GM20431 (cell line): ENCODE measurements at regions not wholly inside any gene's neighbourhood (a gene's known extent, or its start where the extent isn't known, plus 50 kb on each side); places are given as distances from the start of the nearest gene placed in this dataset.

Experiments
- in situ Hi-C: fragments of 300-500 bp; cut with MseI, MboI; formaldehyde crosslinking; loops from one replicate; pipeline ENCODE4 v1.15.0; 2020; ENCODE audit warnings: low sequenced_read_pairs; ENCODE audit not compliant: unreplicated experiment

DNA sequence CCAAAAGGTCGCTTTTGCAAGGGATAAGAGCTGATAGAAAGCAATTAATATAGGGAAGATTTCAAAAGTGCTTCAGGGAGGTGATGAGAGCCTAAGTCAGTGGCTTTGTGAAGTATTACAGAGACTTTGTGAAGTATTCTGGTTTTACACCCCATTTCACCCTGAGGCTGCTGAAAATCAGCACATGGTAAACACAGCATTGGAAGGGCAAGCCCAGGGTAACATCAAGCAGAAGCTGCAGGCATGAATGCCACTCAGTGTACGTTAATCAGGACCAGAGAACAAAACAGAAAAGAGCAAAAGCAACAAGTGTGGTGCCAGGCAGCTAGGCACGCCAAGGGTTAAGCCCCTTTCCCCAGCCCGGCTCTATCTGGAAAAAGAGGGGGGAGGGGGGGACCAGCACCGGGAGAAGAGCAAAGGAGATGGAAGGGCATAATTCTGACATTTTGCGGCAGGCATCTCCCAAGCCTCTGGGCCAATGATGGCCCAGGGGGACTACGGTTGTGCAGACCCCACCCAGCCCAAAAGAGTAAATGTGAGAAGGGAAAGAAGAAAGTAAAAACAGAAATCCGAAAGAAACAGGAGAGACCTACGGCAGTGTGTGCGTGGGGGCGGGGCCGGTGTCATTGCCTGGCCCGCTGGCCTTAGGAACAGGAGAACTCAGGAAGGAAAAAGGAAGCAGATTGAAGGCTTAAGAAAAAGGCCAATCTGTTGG lies 58.9 kb downstream of the DHRS2 start:
- in situ Hi-C loops: no loop called here

DNA sequence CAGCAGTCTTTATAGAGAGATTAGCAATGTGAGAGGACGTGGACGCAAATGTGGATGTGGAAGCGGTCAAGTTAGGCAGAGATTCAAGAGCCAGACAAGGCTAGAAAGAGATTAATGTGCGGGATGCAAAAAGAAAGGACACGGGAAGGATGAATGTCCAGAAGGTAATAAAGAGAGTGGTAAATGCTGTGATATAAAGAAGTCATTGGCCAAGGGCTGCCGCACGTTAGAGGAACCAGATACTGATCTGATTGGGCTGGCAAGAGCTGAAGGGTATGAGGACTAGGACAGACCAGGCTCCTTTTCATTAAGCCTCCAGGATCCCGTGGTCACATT lies 59.5 kb downstream of the DHRS2 start:
- in situ Hi-C loops: no loop called here

DNA sequence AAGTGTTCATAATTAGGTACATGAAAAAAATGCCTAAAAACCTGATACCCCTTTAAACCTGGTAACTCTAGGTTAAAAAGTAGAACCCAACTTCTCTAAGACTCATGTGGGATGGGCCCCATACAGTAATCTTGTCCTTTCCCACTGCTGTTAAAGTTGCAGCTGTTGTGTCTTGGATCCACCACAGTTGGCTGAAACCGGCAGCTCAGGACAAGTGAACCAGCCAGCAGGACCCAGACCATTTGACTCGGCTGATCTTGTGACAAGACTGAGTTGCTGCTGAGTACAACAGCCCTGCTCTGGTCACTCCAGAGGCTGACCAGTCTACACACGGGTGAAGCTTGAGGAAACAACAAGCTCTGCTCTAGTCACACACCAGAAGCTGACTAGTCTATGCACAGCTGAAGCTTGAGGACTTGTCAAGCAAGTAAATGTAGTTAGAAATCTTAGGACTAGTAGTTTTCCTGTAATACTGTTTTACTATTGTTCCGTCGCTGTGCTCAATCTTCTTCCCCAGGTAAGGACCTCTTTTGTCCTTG lies 60.6 kb downstream of the DHRS2 start:
- in situ Hi-C loops: no loop called here

DNA sequence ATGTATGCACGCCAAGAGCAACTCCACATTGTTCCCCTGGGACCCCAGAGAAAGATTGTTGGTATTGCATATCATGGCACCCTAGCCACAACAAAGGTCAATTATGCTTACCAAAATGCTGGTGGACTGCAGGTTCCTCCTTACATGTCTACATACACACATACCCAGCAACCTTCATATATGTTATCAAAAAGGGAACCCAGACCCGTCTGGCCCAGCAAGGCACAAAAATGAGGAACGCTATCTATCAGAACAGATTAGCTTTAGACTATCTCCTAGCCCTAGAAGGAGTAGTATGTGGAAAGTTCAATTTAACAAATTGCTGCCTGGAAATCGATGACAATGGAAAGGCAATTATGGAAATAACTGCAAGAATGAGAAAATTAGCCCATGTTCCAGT lies 61.5 kb downstream of the DHRS2 start:
- in situ Hi-C loops: no loop called here

DNA sequence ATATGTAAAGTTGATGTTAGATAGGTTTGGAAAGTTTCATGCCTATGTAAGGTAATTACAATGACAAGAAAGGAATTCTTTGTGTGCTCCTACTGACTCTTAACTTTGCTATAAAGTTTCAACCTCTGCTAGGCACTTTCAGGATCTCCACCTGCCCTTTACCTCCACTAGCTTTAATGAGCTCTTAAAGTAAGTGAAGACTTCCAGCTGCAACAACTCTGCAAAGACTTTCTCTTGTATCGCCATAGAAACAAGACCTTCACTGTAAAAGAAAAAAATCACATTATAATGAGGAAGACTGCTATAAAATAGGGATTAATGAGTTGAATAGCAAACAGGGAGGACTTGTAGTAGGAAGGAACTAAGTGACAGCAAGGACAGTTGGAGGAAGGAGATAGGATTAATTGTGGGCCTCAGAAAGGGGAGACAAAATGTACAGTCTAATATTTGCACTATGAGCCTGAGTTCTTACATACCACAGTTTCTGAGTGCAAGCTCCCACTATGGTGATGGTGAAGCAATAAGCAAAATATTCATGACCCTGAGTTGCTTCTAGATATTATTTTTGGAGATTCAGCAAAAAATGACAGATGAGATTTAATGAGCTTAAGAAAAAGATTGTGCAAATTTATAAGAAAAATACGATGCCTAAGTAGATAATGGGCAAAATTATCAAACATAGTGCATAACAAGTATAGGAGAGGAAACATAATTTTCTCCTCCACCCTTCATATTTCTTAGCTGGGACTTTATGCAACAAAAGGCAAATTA lies 66.7 kb downstream of the DHRS2 start:
- in situ Hi-C loops: no loop called here

DNA sequence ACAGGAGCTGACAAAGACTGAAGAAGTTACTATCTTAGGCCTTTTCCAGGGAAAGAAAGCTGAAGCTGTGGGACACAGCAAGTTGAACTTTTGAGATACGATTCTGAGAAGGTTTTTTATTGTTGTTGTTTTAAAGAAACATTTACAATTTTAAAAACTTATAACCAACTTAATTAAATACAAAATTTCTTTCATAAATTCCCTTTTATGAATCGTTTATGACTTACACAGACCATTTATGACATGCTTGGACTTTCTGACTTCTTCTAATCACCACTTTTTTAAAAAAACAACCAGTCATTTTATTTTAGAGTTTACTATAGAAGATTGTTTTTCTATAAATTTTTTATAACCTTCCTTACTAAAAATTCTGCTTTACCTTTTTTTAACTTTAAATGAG lies 68.7 kb downstream of the DHRS2 start:
- in situ Hi-C loops: no loop called here

DNA sequence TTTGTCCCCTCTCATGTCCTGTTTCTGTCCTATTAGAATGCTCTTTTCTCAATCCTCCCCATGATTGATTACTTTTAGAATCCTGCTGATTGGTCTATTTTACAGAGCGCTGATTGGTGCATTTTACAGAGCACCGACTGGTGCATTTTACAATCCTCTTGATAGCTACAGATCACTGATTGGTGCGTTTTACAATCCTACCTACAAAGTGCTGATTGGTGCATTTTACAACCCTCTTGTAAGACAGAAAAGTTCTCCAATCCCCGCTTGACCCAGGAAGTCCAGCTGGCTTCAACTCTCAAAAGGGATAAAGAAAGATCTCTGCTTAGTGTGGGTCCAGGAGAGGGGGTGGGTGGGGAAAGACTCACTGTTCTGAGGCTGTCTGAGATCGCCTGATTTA lies 71.3 kb downstream of the DHRS2 start:
- in situ Hi-C loops: no loop called here

DNA sequence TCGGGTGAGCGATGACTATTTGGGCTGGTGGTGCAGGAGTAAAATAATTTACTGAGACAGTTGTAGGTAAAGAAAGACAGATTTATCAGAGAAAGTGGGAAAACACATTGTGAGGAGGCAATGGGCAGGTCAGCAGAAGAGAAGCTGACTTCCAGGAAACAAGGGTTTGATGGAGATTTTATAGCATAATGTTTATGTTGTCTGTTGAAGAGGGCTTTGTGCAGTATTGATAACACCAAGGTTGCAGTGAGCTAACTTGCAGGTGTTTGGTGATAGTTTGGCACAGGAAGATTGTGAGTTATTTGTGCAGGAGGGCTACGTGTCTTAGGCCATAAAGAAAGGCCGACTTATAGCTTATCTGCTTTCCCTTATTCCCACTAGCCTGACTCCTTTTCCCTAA lies 72.2 kb downstream of the DHRS2 start:
- in situ Hi-C loops: no loop called here

DNA sequence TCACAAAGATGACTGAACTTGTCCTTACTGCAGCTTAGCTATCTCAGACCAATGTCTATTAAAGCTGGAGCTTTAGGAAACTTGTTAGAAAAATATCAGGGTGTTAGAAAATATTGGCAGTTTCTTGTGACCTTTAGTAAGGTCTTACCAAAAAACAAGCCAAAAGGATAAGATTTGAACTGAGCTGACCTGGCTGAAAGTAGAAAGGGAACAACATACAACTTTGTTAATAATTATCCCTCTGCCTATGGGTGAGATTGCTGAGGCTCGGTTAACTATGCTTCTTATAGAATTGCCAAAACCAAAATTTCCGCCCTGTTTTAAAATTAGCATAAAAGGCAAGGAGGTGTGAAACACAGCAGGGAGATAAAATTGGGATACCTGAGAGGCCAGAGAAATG lies 73.8 kb downstream of the DHRS2 start:
- in situ Hi-C loops: no loop called here

DNA sequence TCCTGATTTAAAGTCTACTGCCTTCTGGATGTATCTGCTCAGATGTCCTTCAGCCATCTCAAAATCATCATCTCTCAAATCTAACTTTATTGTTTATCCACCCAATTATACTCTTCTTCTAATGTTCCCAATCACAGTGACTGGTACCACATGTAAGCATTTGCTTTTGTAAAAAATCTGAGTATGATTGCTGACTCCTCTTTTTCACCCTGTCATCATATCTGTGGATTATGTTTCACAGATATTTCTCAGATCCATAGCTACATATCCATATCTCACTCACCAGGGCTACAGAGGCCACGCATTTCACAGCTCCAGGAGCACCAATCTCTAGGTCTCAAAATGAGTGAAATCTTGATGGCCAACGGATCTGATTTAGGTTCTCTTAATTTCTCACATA lies 76.1 kb downstream of the DHRS2 start:
- in situ Hi-C loops: no loop called here

DNA sequence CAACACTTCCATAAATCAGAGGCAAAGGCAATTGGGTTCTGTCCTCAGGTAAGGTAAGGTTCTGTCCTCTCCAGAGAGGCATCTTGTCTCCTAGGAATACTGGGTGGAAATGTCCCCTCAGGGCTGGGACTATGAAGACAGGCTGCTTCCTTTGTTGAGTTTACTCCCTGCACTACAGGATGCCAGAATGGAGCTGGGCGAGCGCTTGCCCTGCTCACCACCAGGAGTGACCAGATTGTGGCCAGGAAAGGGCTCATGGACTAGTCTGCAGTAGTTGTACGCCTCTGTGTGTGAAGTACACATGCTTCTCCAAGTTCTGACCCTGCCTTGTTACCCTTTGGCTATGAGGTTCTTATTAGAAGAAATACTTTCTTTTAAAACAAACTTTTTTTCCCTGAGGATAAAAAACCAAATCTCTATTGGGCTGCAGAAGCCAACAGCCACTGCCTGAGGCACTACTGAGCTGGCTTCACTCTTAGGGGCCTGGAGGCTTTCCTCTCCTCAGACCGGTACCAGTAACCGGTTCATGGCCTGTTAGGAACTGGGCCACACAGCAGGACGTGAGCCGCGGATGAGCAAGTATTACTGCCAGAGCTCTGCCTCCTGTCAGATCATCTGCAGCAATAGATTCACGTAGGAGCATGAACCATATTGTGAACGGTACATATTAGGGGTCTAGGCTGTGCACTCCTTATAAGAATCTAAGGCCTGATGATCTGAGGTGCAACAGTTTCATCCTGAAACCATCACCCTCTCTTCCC lies 83.2 kb downstream of the DHRS2 start:
- in situ Hi-C loops: no loop called here

DNA sequence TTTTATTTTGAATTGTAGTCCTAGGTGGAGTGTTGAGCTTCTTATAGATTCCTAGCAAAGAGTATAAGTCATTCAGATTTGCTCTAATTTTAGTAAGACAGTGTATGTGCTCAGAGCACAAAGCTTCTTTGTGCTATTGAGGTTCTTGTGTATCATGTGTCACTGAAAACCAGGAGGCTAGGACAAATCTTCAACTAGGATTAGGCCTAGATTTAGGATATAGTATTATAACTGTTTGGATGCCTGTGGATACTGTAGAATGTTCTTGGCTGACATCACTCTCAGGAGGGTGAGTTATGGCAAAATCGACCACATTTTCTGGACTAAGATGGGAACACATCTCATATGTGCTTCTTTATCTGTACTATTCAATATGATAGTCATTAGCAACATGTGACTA lies 86.5 kb downstream of the DHRS2 start:
- in situ Hi-C loops: no loop called here

DNA sequence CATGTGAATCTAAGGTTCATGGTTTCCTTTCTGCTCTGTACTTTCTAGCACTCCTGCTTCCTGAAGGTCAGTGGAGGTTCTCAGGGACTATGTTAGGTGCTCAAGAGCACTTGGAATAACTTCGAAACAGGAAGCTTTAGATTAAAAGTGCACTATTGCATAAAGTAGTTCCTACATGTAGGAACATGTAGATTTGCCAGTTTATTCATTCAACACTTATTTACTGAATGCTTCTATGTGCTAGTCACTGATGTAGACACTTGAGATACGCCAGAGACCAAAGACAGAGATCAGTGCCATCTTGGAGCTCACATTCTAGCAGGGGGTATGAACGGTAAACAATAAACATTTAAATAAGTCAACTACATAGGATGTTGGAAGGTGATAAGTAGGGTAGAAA lies 87.7 kb downstream of the DHRS2 start:
- in situ Hi-C loops: no loop called here

DNA sequence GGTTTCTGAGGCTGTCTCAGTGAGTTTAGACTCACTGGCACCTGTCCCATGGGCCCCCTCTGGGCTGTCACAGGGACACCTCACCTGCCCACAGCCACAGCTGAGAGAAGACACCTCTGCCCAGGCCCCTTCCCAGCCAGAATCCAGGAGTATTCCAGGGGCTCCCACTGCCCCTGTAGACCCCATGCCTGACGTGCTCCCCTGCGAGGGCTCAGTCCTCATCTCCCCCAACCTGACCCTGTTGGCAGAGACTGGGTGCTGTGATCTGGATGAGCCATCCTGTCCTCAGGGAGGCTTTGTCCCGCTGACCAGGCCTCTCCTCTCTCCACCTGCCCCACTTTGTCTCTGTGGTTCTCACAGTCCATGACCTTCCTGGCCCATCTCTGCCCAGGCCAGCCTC lies 89.4 kb downstream of the DHRS2 start:
- in situ Hi-C loops: loop anchor here (25.0 kb wide), 1 partner anchor 187 kb away; no protein-coding TSS in a partner anchor

DNA sequence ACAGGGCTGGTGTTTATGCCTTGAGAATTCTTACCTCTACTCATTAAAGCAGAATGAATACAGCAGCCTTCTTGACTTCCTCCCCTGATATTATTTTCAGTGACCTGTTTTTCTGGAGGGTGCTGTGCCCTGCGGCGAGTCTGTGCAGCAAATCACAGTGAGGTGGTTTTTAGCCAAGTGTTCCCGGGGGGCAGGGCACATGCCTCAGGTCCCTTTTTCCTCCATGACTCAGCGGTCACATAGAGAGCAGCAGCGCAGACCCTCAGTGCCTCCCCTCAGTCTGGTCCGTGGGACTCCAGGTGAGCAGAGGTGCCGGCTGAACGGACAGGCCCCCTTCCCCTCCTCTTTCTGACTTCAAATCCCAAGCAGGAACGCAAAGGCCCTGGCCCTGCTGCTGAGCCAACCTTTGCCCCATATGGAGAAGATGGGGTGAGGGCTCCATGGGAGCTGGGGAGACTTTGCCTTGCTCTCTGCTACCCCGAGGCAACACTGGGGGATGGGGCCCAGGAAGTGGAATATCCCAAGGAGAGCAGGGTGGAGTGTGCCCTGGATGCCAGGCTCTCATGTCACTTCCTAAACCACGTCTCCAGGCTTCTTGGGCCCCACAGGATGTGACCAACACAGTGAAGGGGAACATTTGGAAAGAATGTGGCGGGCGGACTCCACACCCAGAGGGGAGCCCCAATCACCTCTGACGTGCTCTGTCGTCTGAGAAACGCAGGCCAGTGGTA lies 90.0 kb downstream of the DHRS2 start:
- in situ Hi-C loops: loop anchor here (25.0 kb wide), 1 partner anchor 186 kb away; no protein-coding TSS in a partner anchor

DNA sequence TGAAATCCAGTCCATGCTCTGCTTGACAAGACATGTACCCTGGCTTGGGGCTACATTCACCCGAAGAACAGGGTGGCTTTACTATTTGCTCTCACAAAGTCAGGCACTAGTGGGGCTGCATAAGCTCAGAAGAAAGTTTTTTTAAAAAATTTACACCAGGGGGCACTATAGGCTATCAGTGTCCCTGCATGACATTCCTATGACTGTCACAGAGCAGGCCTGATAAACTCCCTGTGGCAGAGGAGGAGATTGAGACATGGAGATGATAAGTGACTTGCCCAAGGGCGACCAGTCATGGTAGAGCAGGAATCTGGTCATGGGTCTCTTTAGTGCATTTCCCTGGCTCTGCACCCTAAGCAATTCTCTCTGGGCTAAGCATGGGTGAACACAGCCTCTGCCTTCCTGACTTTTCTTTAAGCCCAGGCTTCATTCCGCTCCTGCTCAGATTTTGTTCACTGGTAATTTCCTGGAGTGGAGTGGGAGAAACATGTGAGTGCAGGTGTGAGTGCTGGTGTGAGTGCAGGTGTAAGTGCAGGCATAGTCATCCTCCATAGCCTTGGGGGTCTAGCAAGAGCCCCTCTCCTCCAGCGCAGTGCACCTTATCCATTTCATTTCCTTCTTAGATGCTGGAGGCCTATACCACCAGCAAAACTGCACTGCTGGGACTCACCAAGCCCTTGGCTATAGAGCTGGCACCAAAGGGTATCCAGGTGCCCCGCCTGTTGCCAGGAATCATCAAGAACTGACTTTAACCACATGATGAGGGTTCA lies 91.6 kb downstream of the DHRS2 start:
- in situ Hi-C loops: loop anchor here (25.0 kb wide), 1 partner anchor 185 kb away; no protein-coding TSS in a partner anchor

DNA sequence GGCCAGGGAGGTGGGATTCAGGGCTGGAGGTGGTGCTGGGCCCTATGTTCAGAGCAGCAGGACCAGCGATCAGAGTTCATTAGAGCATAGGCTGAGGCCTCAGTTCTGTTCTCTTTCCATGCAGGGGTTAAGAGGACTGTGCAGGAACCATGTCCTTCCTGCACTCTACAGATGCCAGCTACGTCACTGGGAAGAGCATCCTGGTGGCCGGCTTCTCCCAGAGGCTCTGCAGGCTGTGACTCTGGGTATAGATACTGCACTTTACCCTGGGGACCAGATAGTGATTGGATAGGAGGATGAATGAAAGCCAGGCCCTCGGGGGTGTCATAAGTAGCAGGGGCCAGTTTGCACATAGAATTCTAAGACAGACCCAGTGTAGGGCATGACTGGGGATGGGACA lies 92.6 kb downstream of the DHRS2 start:
- in situ Hi-C loops: loop anchor here (25.0 kb wide), 1 partner anchor 184 kb away; no protein-coding TSS in a partner anchor

DNA sequence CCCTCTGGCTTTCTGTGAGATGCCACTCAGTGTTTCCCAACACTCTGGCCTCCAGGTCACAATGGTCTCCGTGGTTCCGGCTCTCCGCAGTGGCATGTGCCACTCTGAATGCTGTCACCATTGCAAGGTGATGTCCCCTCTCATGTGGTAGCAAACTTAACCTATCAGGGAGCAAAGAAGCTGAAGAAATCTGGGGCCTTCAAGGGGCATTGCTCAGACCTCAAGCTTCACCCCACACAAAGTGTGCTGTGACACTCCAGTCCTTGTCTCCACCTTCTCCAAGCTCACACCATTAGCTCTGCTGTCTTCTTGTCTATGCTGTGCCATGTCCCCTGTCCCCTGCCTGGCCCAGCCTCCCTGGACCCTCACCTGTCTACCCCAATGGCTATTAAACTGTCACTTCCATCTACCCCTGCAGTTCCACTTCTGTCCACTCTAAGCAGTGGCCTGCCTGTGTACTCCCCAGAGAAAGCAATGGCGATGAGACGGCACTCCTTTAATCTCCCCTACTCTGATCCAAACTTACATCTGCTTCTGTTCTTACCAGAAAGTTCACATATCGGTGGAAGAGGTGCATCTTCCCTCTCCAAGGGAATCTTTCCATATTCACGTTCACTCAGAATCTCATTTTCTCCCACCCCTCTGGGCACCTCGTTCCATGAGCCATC lies 93.7 kb downstream of the DHRS2 start:
- in situ Hi-C loops: loop anchor here (25.0 kb wide), 1 partner anchor 182 kb away; no protein-coding TSS in a partner anchor

DNA sequence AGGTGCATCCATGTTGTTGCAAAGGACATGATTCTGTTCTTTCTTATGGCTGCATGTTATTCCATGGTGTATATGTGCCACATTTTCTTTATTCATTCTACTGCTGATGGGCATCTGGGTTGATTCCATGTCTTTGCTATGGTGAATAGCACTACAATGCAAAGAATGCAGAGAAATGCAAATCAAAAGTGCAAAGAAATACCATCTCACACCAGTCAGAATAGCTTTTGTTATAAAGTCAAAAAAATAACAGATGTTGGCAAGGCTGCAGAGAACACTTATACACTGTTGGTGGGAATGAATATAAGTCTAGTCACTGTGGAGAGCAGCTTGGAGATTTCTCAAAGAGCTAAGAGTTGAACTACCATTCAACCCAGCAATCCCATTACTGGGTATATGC lies 99.2 kb downstream of the DHRS2 start:
- in situ Hi-C loops: loop anchor here (25.0 kb wide), 1 partner anchor 177 kb away; no protein-coding TSS in a partner anchor
